ENCODE measurements at regions not wholly inside any gene's neighbourhood (a gene's known extent, or its start where the extent isn't known, plus 50 kb on each side); places are given as distances from the start of the nearest gene placed in this dataset.

DNA sequence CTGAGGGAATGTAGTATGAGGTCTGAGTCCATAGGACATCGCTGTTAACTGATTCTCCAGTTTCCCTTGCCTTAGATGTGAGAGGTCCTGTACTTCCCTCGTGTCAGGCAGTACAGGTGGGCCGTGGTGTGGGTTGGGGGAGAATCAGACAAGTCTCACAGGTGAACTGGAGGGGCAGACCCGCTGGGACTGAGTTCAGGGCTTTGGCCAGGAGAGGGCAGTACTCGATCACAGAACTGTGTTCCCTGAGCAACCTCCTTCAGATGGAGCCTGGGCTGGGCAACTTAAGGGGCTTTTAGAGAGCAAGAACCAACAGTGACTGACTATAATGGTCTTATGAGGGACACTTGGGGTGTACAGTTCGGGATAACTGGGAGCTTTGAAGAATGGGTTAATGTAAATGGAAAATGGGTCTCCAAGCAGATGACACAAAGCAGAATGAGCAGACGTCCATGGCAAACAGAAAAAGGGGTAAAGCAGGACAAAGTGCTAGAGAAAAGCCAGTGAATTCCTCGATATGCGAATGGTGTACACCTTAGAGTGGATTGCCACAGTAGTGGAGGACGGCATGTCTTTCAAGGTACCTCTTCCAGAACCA is 83.6 kb downstream of the CCNG2 start:
- TF ChIP-seq NRF1 (conservative IDR thresholded peaks at IDR 0.05; ENCODE audit: low read depth, low read length) (no peak), YY1 (IDR thresholded peaks at IDR 0.05; ENCODE audit: low read depth, low read length) (0 out of 2 replicates have a peak, but pooled peaks have one; percentile 14), SRF (IDR thresholded peaks at IDR 0.05; ENCODE audit: low read depth in 2 of 2, low read length in 2 of 2) (no peak), ELK1 (IDR thresholded peaks at IDR 0.05; ENCODE audit: low read depth, low read length) (no peak), CTCF (IDR thresholded peaks at IDR 0.05 in 2 of 3, conservative IDR thresholded peaks at IDR 0.05 in 1 of 3; ENCODE audit: control insufficient read depth in 2 of 3, extremely low read depth in 1 of 3, insufficient read depth in 1 of 3, low read depth in 3 of 3, low read length in 3 of 3) (peak; percentile 78 to 87 (median 86)), SIN3A (IDR thresholded peaks at IDR 0.05; ENCODE audit: low read depth, low read length) (no peak), MXI1 (IDR thresholded peaks at IDR 0.05; ENCODE audit: low read depth, low read length) (no peak), REST (IDR thresholded peaks at IDR 0.05; ENCODE audit: low read depth, low read length) (no peak), ZNF207 (IDR thresholded peaks at IDR 0.05; ENCODE audit: borderline replicate concordance) (no peak), EED (IDR thresholded peaks at IDR 0.05; ENCODE audit: low read depth) (no peak), POLR2A (IDR thresholded peaks at IDR 0.05; ENCODE audit: low read depth, low read length) (no peak)
- TF ChIP-seq, protein P1, sequence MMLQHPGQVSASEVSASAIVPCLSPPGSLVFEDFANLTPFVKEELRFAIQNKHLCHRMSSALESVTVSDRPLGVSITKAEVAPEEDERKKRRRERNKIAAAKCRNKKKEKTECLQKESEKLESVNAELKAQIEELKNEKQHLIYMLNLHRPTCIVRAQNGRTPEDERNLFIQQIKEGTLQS (IDR thresholded peaks at IDR 0.05; ENCODE audit: borderline replicate concordance, extremely low read depth, low read depth, low read length) = no peak
- TF ChIP-seq, protein P2, sequence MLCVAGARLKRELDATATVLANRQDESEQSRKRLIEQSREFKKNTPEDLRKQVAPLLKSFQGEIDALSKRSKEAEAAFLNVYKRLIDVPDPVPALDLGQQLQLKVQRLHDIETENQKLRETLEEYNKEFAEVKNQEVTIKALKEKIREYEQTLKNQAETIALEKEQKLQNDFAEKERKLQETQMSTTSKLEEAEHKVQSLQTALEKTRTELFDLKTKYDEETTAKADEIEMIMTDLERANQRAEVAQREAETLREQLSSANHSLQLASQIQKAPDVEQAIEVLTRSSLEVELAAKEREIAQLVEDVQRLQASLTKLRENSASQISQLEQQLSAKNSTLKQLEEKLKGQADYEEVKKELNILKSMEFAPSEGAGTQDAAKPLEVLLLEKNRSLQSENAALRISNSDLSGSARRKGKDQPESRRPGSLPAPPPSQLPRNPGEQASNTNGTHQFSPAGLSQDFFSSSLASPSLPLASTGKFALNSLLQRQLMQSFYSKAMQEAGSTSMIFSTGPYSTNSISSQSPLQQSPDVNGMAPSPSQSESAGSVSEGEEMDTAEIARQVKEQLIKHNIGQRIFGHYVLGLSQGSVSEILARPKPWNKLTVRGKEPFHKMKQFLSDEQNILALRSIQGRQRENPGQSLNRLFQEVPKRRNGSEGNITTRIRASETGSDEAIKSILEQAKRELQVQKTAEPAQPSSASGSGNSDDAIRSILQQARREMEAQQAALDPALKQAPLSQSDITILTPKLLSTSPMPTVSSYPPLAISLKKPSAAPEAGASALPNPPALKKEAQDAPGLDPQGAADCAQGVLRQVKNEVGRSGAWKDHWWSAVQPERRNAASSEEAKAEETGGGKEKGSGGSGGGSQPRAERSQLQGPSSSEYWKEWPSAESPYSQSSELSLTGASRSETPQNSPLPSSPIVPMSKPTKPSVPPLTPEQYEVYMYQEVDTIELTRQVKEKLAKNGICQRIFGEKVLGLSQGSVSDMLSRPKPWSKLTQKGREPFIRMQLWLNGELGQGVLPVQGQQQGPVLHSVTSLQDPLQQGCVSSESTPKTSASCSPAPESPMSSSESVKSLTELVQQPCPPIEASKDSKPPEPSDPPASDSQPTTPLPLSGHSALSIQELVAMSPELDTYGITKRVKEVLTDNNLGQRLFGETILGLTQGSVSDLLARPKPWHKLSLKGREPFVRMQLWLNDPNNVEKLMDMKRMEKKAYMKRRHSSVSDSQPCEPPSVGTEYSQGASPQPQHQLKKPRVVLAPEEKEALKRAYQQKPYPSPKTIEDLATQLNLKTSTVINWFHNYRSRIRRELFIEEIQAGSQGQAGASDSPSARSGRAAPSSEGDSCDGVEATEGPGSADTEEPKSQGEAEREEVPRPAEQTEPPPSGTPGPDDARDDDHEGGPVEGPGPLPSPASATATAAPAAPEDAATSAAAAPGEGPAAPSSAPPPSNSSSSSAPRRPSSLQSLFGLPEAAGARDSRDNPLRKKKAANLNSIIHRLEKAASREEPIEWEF (IDR thresholded peaks at IDR 0.05; ENCODE audit: insufficient replicate concordance, low read depth, low read length) = no peak

Measured in GM12878 (cell line).